ENCODE measurements at regions not wholly inside any gene's neighbourhood (a gene's known extent, or its start where the extent isn't known, plus 50 kb on each side); places are given as distances from the start of the nearest gene placed in this dataset.

DNA sequence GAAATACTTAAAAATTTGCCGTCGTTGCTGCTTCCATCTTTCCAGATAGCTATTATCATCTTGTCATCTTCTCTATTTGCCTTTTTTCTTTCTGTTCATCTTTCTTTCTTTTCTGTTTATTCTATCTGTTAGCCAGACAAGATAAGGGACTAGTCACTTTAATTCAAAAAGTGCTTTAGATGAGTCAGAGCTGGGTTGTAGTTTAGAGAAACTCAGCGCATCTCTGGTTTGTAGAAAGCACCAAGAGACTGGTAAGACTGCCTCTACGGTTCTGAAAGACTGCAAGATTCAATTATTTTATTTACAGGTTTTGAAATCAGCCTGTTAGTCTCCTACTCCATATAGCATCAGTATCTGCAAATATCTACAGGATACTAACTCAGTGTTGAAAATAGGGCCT, 562.8 kb upstream of the RIOK2 start:
- DNase-seq: no peak

GRCh38 chr5:97750576-97750975, 567.5 kb upstream of the RIOK2 start:
- DNase-seq: no peak

- no peak for DNase-seq
Measured at GRCh38 chr5:97751540-97751939, 568.5 kb upstream of the RIOK2 start.

GRCh38 chr5:97752871-97753270, 569.8 kb upstream of the RIOK2 start:
- no peak for DNase-seq

DNA sequence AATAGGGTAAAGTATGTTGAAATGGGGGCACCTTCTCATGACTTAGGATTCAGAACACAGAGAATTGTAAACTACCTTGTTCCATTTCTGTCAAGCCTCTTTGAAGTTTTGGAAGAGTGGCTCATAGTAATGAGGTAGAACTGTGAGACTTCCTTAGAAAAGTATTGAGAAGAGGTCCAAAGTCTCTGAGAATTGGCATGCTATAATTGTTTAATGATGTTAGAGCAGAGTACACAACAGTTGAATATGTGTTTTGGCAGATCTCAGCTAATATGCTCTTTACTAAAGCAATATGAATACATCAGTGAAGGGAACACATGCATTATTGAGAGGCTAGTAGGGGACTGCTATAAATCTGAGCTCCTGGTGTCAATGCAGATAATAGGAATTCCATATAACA, 579.4 kb upstream of the RIOK2 start:
- DNase-seq: no peak

GRCh38 chr5:97764700-97765099, 581.7 kb upstream of the RIOK2 start:
- no peak for DNase-seq

- DNase-seq: no peak
Measured at GRCh38 chr5:97778451-97778850, 595.4 kb upstream of the RIOK2 start.

DNA sequence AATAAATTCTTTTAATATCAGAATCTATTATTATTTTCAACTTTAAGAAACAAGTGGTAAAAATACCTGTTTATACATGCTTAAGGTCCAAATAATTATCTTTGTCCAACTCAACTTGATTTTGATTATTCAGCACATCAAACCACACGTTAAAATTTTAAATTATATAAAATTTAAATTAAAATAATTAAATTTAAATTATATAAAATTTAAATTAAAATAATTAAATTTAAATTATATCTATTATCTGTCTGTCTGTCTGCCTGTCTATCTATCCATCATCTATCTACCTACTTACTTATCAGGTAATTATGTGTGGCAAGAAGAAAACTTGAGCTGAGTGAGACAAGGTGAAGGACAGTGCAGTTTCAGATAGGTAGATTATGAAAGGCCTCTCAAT, 605.3 kb upstream of the RIOK2 start:
- DNase-seq: no peak

- DNase-seq: no peak
Measured at GRCh38 chr5:97797994-97798451, 615.0 kb upstream of the RIOK2 start.

DNA sequence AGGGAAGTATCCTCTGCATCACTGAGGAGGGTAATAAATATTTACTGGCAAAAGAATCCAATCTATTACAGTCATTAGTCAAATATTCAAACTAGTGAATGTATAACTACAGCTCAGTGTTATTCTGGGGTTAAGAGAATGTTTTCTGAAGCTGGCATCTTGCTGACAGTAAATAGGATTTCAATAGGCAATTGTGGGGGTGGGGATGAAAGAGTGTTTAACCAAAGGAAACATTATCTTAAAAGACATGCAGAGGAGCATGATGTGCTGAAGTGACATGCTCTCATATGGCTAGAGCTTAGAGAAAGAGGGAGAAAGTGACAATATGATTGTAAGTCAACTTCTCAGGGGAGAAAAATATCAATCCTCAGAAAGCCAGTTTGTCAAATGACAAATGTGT, 618.4 kb upstream of the RIOK2 start:
- no peak for DNase-seq

DNA sequence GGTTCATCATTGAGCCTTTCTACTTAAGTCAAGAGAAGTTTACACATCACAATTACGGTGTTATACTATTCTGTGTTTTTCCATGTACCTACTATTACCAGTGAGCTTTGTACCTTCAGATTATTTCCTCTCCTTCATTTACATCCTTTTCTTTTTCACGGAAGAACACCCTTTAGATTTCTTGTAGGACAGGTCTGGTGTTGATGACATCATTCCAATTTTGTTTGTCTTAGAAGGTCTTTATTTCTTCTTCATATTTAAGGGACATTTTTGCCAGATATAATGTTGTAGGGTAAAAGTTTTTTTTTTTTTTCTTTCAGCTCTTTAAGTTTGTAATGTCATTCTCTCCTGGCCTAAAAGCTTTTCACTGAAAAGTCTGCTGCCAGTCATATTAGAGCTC, 637.1 kb upstream of the RIOK2 start:
- no peak for DNase-seq

DNA sequence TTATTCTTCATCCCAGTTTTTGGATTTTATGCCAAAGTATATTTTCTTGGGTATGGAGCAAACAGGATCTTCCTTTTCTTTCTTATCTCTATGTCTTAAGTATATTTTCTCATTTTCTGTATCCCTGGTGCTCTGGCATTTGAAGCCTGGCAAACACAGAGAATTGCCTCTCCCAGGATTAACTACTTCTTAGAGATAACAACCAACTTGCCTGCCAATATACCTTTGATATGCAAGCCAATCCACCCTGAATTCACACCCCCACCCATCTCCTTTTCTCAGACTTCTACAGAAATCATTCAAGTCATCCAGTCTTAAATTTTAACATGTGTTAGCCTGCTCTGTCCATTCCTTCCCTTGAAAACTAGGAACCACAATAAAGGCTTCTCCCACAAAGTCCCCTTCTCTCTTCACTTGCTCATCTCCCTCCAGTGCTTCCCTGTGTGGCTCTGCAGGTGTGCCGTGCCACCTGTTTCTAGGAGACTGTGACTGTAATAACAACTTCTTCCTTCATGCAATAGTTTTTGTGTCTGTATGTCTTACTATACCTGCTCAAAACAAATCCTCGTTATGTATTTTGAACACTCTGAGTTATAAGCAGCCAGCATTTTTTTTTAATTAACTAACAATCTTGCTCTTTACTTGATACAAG, 649.7 kb upstream of the RIOK2 start:
- DNase-seq: no peak

DNA sequence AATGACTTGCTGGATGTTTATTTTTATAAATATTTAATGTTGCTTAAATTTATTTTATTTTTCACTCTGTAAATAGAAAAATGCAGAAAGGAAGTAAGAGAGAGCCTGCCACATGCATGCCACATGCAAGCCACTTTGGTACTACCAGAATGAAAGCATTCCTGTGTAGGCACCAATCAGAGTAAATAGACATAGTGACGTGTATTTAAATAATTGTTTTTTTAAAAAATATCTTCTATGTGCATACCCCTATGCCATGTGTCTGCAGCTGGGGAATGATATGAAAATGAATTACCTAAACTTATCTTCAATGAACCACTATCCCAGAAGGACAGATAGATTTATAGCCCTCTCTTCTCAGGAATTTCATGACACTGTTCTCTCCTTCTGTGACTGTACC, 651.5 kb upstream of the RIOK2 start:
- no peak for DNase-seq

DNA sequence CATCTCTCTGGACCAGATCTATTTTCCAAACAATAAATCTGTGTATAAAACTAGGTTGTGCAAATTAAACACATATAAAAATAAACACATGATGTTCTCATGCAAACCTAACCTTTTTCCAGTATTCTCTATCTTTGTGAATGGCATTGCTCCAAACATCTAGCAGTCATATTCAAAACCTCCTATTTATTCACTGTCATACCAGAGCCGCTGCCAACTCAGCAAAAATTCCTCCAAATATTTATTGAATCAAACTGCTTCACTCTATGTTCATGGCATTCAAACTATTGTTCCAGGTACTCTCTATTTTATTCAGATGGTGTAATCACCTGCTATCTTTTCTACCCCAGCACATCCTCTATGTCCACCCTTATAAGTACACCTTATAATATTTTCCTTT, 652.1 kb upstream of the RIOK2 start:
- no peak for DNase-seq

- DNase-seq: no peak
Measured at GRCh38 chr5:97836816-97837215, 653.8 kb upstream of the RIOK2 start.

GRCh38 chr5:97838214-97838613, 655.2 kb upstream of the RIOK2 start:
- DNase-seq: no peak

DNA sequence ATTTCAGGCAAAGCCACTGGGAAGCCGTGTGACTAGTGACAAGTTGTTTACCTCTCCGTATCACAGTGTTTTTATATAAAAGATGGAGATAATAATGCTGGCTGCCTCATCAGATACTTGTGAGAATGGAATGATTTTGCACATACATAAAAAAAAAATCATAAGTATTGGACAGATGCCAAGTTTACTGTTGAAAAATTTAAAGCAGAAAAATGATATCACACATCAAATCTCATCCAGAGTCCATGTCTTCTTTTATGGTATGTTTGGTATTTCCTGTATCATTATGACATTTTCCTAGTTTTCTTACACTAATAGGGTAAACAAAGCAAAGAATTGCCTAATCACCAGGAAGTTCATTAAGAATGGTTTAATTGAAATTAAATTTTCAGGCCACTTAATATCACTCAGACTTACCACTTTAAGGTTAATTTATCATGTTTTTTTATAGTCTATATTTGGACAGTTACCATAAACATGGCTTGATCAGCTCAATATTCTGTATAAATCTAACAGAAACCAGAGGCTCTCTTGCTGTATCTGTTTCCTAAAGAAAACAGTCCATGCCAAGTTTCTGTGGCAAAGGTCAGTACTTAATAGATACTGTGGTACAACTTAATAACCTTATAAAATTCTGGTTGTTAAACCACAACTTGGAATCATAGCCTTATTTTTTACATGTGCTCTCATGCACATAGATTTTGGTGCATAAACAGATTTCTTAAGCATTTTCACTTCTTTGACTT, 656.5 kb upstream of the RIOK2 start:
- no peak for DNase-seq

GRCh38 chr5:97840643-97841042, 657.6 kb upstream of the RIOK2 start:
- DNase-seq: no peak

DNA sequence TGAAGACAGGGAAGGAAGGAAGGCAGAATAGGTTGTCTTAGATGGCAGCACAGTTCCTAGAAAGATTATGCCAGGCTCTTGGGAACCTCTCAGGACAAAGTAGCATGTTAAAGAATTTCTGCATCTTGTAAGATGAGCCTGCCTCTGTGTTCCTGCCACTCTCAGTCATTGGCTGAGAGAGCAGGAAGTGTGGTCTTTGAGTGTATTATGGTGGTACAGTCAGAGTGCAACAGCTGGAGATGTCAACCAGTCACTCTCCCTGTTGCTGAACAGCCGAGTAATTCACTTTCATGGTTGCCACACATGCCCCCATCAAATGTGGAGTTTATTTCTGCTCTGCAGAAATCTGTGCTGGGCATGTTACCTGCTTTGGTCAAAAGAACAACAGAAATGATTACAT, 659.6 kb upstream of the RIOK2 start:
- DNase-seq: no peak

DNA sequence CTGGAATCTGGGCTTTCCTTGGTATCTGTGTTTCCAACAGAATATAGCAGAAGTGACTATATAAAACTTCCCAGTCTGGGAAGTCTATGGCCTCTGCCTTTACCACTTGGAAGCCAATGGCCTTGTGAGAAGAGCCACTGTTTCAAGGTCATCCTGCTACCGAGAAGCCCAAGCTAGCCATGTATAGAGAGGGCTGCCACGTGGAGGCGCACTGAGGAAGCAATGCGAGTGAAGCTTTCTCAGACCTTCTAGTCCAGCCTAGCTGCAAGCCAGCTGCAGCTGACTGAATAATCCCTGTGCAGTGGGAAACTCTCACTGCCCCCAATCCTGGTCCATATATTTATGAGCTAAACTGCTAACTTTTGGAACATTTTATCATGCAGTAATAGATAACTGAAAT, 661.8 kb upstream of the RIOK2 start:
- DNase-seq: no peak

- DNase-seq: no peak
Measured at GRCh38 chr5:97846643-97847042, 663.6 kb upstream of the RIOK2 start.

DNA sequence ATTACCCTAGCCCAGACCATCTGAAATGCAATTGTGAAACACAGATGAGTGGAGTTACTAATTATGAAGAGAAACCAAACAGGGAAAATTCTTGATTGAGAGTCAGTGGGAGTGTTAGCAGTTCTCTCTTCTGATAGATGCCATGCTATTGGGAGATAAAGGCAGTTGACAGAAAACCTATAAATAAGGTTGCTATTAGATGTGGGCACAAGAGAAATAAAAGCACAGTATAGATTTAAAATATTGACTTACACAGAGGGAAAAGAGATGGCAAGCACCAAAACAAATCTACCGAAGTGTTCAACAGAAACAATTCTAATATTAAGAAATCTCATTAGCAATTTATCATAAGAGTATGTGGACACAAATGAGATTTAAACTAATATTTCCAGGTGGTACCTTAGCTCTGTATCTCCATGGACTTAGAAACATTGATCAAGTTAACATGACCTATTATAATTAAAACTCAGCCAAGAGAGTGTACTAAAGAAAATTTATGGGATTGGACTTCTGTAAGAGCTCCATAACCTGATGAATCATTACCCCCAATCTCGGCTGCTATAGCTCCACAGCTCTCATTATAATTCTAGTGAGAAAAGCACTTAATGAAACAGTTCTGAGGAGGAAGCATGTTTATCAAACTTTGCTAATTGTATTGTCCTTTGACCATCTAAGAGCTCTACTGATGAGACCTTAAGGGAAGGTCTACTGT, 665.0 kb upstream of the RIOK2 start:
- no peak for DNase-seq

GRCh38 chr5:97851036-97851435, 668.0 kb upstream of the RIOK2 start:
- DNase-seq: no peak

Data from NCI-H2171 treated with DMSO at 0.1 percent for 48 hours (cell line).